ENCODE measurements at regions not wholly inside any gene's neighbourhood (a gene's known extent, or its start where the extent isn't known, plus 50 kb on each side); places are given as distances from the start of the nearest gene placed in this dataset.

DNA sequence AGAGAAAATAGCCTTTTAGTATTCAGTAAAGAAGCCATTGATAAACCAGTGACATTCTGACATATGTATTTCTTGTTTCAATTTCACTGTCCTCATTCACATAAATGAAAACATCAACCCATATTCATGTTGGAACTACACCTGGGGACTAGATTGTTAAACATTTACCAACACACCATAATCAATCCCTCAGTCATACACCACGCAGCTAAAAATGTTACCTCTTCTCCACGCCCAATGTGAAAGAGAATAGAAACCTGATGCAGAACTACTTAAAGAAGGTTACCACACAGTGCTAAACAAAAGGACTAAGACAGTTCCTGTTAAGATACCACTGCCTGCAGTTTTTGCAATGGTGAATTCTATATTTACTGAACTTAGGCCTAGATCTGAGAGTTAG is 518.9 kb downstream of the PRELID2 start:
- 10% methylated on average over 2 of the region's 2 CpGs for WGBS (ENCODE audit: low lambda C conversion rate)
- BruUV-seq (replicated peaks): no TSS peak
- DNase-seq (ENCODE audit: low spot score) (no peak), ATAC-seq (no peak), FAIRE-seq (no peak)
- no peak overlapping the region for H2AFZ ChIP-seq (ENCODE audit: low read length)
- no peaks in the 10 kb centered on the region for H3K36me3 ChIP-seq (replicated peaks in 1 of 2; ENCODE audit: control insufficient read depth in 1 of 2, insufficient read depth in 2 of 2, low read length in 2 of 2)
- no peaks in the 10 kb centered on the region for H3K79me2 ChIP-seq (ENCODE audit: insufficient read depth, low read length)
- no peaks in the 10 kb centered on the region for H4K20me1 ChIP-seq (ENCODE audit: insufficient read depth, low read length)
- no peak for TF ChIP-seq KAT2B (IDR thresholded peaks at IDR 0.05; ENCODE audit: borderline replicate concordance, low read depth, low read length)
- TF ChIP-seq, protein P1, sequence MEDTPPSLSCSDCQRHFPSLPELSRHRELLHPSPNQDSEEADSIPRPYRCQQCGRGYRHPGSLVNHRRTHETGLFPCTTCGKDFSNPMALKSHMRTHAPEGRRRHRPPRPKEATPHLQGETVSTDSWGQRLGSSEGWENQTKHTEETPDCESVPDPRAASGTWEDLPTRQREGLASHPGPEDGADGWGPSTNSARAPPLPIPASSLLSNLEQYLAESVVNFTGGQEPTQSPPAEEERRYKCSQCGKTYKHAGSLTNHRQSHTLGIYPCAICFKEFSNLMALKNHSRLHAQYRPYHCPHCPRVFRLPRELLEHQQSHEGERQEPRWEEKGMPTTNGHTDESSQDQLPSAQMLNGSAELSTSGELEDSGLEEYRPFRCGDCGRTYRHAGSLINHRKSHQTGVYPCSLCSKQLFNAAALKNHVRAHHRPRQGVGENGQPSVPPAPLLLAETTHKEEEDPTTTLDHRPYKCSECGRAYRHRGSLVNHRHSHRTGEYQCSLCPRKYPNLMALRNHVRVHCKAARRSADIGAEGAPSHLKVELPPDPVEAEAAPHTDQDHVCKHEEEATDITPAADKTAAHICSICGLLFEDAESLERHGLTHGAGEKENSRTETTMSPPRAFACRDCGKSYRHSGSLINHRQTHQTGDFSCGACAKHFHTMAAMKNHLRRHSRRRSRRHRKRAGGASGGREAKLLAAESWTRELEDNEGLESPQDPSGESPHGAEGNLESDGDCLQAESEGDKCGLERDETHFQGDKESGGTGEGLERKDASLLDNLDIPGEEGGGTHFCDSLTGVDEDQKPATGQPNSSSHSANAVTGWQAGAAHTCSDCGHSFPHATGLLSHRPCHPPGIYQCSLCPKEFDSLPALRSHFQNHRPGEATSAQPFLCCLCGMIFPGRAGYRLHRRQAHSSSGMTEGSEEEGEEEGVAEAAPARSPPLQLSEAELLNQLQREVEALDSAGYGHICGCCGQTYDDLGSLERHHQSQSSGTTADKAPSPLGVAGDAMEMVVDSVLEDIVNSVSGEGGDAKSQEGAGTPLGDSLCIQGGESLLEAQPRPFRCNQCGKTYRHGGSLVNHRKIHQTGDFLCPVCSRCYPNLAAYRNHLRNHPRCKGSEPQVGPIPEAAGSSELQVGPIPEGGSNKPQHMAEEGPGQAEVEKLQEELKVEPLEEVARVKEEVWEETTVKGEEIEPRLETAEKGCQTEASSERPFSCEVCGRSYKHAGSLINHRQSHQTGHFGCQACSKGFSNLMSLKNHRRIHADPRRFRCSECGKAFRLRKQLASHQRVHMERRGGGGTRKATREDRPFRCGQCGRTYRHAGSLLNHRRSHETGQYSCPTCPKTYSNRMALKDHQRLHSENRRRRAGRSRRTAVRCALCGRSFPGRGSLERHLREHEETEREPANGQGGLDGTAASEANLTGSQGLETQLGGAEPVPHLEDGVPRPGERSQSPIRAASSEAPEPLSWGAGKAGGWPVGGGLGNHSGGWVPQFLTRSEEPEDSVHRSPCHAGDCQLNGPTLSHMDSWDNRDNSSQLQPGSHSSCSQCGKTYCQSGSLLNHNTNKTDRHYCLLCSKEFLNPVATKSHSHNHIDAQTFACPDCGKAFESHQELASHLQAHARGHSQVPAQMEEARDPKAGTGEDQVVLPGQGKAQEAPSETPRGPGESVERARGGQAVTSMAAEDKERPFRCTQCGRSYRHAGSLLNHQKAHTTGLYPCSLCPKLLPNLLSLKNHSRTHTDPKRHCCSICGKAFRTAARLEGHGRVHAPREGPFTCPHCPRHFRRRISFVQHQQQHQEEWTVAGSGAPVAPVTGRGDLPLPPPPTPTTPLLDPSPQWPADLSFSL (CRISPR knock-in tag; IDR thresholded peaks at IDR 0.05): no peak
- TF ChIP-seq AKAP8 (CRISPR knock-in tag; IDR thresholded peaks at IDR 0.05): no peak
- TF ChIP-seq, protein P2, sequence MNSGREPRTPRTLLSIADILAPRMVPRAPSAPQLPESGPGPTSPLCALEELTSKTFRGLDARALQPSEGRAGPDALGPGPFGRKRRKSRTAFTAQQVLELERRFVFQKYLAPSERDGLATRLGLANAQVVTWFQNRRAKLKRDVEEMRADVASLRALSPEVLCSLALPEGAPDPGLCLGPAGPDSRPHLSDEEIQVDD (CRISPR knock-in tag; IDR thresholded peaks at IDR 0.05; ENCODE audit: borderline replicate concordance): no peak
- TF ChIP-seq ZNF33B (CRISPR knock-in tag; IDR thresholded peaks at IDR 0.05): no peak
- TF ChIP-seq ZNF10 (CRISPR knock-in tag; IDR thresholded peaks at IDR 0.05; ENCODE audit: borderline replicate concordance, low read depth): no peak
- TF ChIP-seq, protein P3, sequence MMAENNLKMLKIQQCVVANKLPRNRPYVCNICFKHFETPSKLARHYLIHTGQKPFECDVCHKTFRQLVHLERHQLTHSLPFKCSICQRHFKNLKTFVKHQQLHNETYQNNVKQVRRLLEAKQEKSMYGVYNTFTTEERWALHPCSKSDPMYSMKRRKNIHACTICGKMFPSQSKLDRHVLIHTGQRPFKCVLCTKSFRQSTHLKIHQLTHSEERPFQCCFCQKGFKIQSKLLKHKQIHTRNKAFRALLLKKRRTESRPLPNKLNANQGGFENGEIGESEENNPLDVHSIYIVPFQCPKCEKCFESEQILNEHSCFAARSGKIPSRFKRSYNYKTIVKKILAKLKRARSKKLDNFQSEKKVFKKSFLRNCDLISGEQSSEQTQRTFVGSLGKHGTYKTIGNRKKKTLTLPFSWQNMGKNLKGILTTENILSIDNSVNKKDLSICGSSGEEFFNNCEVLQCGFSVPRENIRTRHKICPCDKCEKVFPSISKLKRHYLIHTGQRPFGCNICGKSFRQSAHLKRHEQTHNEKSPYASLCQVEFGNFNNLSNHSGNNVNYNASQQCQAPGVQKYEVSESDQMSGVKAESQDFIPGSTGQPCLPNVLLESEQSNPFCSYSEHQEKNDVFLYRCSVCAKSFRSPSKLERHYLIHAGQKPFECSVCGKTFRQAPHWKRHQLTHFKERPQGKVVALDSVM (CRISPR knock-in tag; IDR thresholded peaks at IDR 0.05): no peak
- TF ChIP-seq RBFOX2 (IDR thresholded peaks at IDR 0.05; ENCODE audit: low read depth, low read length): no peak
- no peak for TF ChIP-seq SMARCE1 (IDR thresholded peaks at IDR 0.05; ENCODE audit: borderline replicate concordance)
- TF ChIP-seq SP4 (CRISPR knock-in tag; IDR thresholded peaks at IDR 0.05): no peak
- no peak for TF ChIP-seq ZNF460 (CRISPR knock-in tag; IDR thresholded peaks at IDR 0.05; ENCODE audit: borderline replicate concordance)
- TF ChIP-seq ZNF75D (CRISPR knock-in tag; IDR thresholded peaks at IDR 0.05; ENCODE audit: borderline replicate concordance): no peak
- TF ChIP-seq BATF2 (CRISPR knock-in tag; IDR thresholded peaks at IDR 0.05): no peak
- TF ChIP-seq ZNF816 (CRISPR knock-in tag; IDR thresholded peaks at IDR 0.05; ENCODE audit: borderline replicate concordance): no peak
- TF ChIP-seq MNT (IDR thresholded peaks at IDR 0.05): no peak
- POLR2A ChIA-PET: no interaction called here
- intact Hi-C loops (cut with micrococcal nuclease; ENCODE audit: unreplicated experiment) (no loop called here), in situ Hi-C loops (cut with HindIII; ENCODE audit: extremely low pct_ligation_motif_present, low pct_unique_long_range_greater_than_20kb) (no loop called here)
- H3K9me3 ChIP-seq (ENCODE audit: low read length): no peaks in the 10 kb centered on the region
- no peak overlapping the region for H3K4me3 ChIP-seq (replicated peaks in 1 of 3; ENCODE audit: insufficient read depth in 1 of 3, low read depth in 2 of 3, low read length in 3 of 3)
- no peaks in the 10 kb centered on the region for H3K4me1 ChIP-seq (ENCODE audit: insufficient read depth, low read length)
- CTCF ChIA-PET (ENCODE audit: low intra/inter-chr PET ratio, low total read pairs): no interaction called here
- H3K9ac ChIP-seq (ENCODE audit: insufficient read depth, low read depth, low read length): no peak overlapping the region
- H3K4me2 ChIP-seq (ENCODE audit: low read depth, low read length): no peak overlapping the region
- H3K27me3 ChIP-seq (ENCODE audit: control insufficient read depth in 1 of 2, insufficient read depth in 2 of 2, low read length in 2 of 2): no peaks in the 10 kb centered on the region
- no peak overlapping the region for H3K27ac ChIP-seq (ENCODE audit: extremely low read length, insufficient read depth, low read length)

All from HepG2 (cell line).